HCT116 (cell line): ENCODE measurements at regions not wholly inside any gene's neighbourhood (a gene's known extent, or its start where the extent isn't known, plus 50 kb on each side); places are given as distances from the start of the nearest gene placed in this dataset.

ENCODE experiments used
- ATAC-seq: fragments of 200-7000 bp; cut with Tn5 transposase; 2 replicates; pipeline ENCODE4 v1.9.1; 2020; ENCODE audit warnings: mild to moderate bottlenecking, moderate library complexity
- BruUV-seq: library from RNA; stranded (reverse); fragments of 400-500 nt; replicated peaks from 2 replicates; lab custom pipeline; 2021; lab: Mats Ljungman, UMichigan
- CTCF ChIA-PET: fragments of 300-600 bp; sonication (Branson Sonifier 250); formaldehyde crosslinking; loops from one replicate; lab custom pipeline; 2021; ENCODE audit warnings: antibody characterized with exemption; lab: Charles Lee
- POLR2A ChIA-PET: fragments of 300-600, 350-600 bp; sonication (Branson Sonifier 250); formaldehyde crosslinking; loops from one replicate; lab custom pipeline; 2021; ENCODE audit warnings: antibody characterized with exemption; lab: Charles Lee
- RAD21 ChIA-PET, 2 experiments: fragments of 300-600 bp; sonication (Branson Sonifier 250); formaldehyde crosslinking; loops; one replicate each; lab custom pipeline; 2023; ENCODE audit warnings: low total read pairs in 2 of 2; ENCODE audit not compliant: uncharacterized antibody in 2 of 2, unreplicated experiment in 2 of 2, low non-redundant PET in 1 of 2; lab: Charles Lee
- DNase-seq: peaks from one replicate; pipeline ENCODE4 v3.0.0-alpha.2; 2010; ENCODE audit warnings: low read depth, low spot score
- H2AFZ ChIP-seq: fragments of 200-600 bp; shearing (Covaris generic), sonication (generic); 2 replicates; pipeline ENCODE4 v1.6.1; 2017; ENCODE audit warnings: low read depth, mixed run types, mixed read lengths, antibody characterized with exemption, low read length; ENCODE audit not compliant: poor library complexity, severe bottlenecking
- H3K27ac ChIP-seq: 2 replicates; pipeline ENCODE4 v1.5.1; 2012; ENCODE audit warnings: low read depth, low read length
- H3K27me3 ChIP-seq: fragments of 200-600 bp; sonication (generic); 2 replicates; pipeline ENCODE4 v1.6.1; 2016; ENCODE audit warnings: mixed run types, low read length, mixed read lengths; ENCODE audit not compliant: insufficient read depth
- H3K36me3 ChIP-seq, 2 experiments: fragments of 200-500 bp in 1 of 2; fragments of 200-600 bp in 1 of 2; sonication (Bioruptor generic) in 1 of 2; sonication (generic) in 1 of 2; 2 replicates each; pipeline versions ENCODE4 v1.5.1 to v1.6.1; 2014 to 2016; ENCODE audit warnings: low read length in 2 of 2, inconsistent platforms in 1 of 2, mixed read lengths in 1 of 2, mixed run types in 1 of 2; ENCODE audit not compliant: insufficient read depth in 2 of 2, control insufficient read depth in 1 of 2
- H3K4me1 ChIP-seq, 2 experiments: fragments of 200-600 bp in 1 of 2; sonication (generic) in 1 of 2; 2 replicates each; pipeline versions ENCODE4 v1.5.1 to v1.6.1; 2012 to 2017; ENCODE audit warnings: low read length in 2 of 2, inconsistent platforms in 1 of 2, mild to moderate bottlenecking in 1 of 2, mixed read lengths in 1 of 2, mixed run types in 1 of 2, moderate library complexity in 1 of 2; ENCODE audit not compliant: insufficient read depth in 2 of 2, control insufficient read depth in 1 of 2
- H3K4me2 ChIP-seq: fragments of 200-600 bp; sonication (generic); 2 replicates; pipeline ENCODE4 v1.6.1; 2017; ENCODE audit warnings: mixed run types, low read length, mixed read lengths
- H3K4me3 ChIP-seq, 2 experiments: fragments of 200-600 bp in 1 of 2; sonication (generic) in 1 of 2; replicated peaks in 1 of 2; 2 replicates each; pipeline ENCODE4 v1.5.1; 2011 to 2016; ENCODE audit warnings: low read length in 2 of 2, control low read depth in 1 of 2, low read depth in 1 of 2, mild to moderate bottlenecking in 1 of 2, mixed read lengths in 1 of 2, mixed run types in 1 of 2
- H3K79me2 ChIP-seq: fragments of 200-600 bp; sonication (generic); 2 replicates; pipeline ENCODE4 v1.6.1; 2017; ENCODE audit warnings: mild to moderate bottlenecking, mixed run types, low read length, moderate library complexity, mixed read lengths; ENCODE audit not compliant: insufficient read depth
- H3K9ac ChIP-seq: fragments of 200-600 bp; sonication (generic); 2 replicates; pipeline ENCODE4 v1.6.1; 2016; ENCODE audit warnings: low read length, mixed read lengths
- H3K9me2 ChIP-seq: fragments of 200-600 bp; sonication (generic), shearing (Covaris generic); 2 replicates; pipeline ENCODE4 v1.6.1; 2017; ENCODE audit warnings: mixed run types, mild to moderate bottlenecking, moderate library complexity; ENCODE audit not compliant: insufficient read depth
- H3K9me3 ChIP-seq, 2 experiments: fragments of 200-500 bp in 1 of 2; fragments of 200-600 bp in 1 of 2; sonication (Bioruptor generic) in 1 of 2; sonication (generic) in 1 of 2; 2 replicates each; pipeline ENCODE4 v1.6.1; 2014 to 2017; ENCODE audit warnings: low read length in 2 of 2, mixed read lengths in 2 of 2, inconsistent platforms in 1 of 2, low read depth in 1 of 2, mild to moderate bottlenecking in 1 of 2, mixed run types in 1 of 2, moderate library complexity in 1 of 2; ENCODE audit not compliant: control insufficient read depth in 1 of 2, insufficient read depth in 1 of 2
- H4K20me1 ChIP-seq: fragments of 200-600 bp; sonication (generic), shearing (Covaris generic); 2 replicates; pipeline ENCODE4 v1.6.1; 2017; ENCODE audit warnings: mixed run types, mild to moderate bottlenecking, moderate library complexity; ENCODE audit not compliant: insufficient read depth
- ATF3 ChIP-seq: IDR thresholded peaks from 2 replicates; pipeline ENCODE4 v1.6.1; 2012
- CBX3 ChIP-seq: IDR thresholded peaks from 2 replicates; pipeline ENCODE4 v1.6.1; 2012; ENCODE audit warnings: low read depth
- EGR1 ChIP-seq: IDR thresholded peaks from 2 replicates; pipeline ENCODE4 v1.6.1; 2012; ENCODE audit warnings: low read depth
- ELF1 ChIP-seq: IDR thresholded peaks from 2 replicates; pipeline ENCODE4 v1.6.1; 2012; ENCODE audit warnings: low read depth, borderline replicate concordance
- EZH2 ChIP-seq: fragments of 200-600 bp; sonication (generic); IDR thresholded peaks from 2 replicates; pipeline ENCODE4 v1.6.1; 2017; ENCODE audit warnings: antibody characterized with exemption, mixed run types
- EZH2phosphoT487 ChIP-seq: fragments of 200-600 bp; IDR thresholded peaks from 2 replicates; pipeline ENCODE4 v1.6.1; 2018; ENCODE audit warnings: antibody characterized with exemption, borderline replicate concordance
- FOSL1 ChIP-seq: IDR thresholded peaks from 2 replicates; pipeline ENCODE4 v1.6.1; 2012; ENCODE audit warnings: low read depth
- JUND ChIP-seq: IDR thresholded peaks from 2 replicates; pipeline ENCODE4 v1.6.1; 2012
- MAX ChIP-seq: IDR thresholded peaks from 2 replicates; pipeline ENCODE4 v1.6.1; 2012
- POLR2A ChIP-seq: IDR thresholded peaks from 2 replicates; pipeline ENCODE4 v1.7.0; 2011; ENCODE audit warnings: borderline replicate concordance; ENCODE audit not compliant: insufficient read depth, insufficient read length; ENCODE audit errors: extremely low read depth
- POLR2AphosphoS5 ChIP-seq: IDR thresholded peaks from 2 replicates; pipeline ENCODE4 v1.6.1; 2011; ENCODE audit warnings: mild to moderate bottlenecking, low read depth, low read length, moderate library complexity
- REST ChIP-seq: IDR thresholded peaks from 2 replicates; pipeline ENCODE4 v1.6.1; 2012; ENCODE audit warnings: low read depth
- SIN3A ChIP-seq: IDR thresholded peaks from 2 replicates; pipeline ENCODE4 v1.6.1; 2012; ENCODE audit warnings: low read depth
- SP1 ChIP-seq: IDR thresholded peaks from 2 replicates; pipeline ENCODE4 v1.6.1; 2012; ENCODE audit warnings: low read depth
- SRF ChIP-seq: IDR thresholded peaks from 2 replicates; pipeline ENCODE4 v1.6.1; 2012; ENCODE audit warnings: low read depth
- TCF7L2 ChIP-seq: IDR thresholded peaks from 2 replicates; pipeline ENCODE4 v1.7.0; 2011; ENCODE audit warnings: borderline replicate concordance, inconsistent platforms; ENCODE audit not compliant: insufficient read depth, insufficient read length; ENCODE audit errors: extremely low read depth
- YY1 ChIP-seq: IDR thresholded peaks from 2 replicates; pipeline ENCODE4 v1.6.1; 2011; ENCODE audit warnings: low read length, low read depth, moderate library complexity, mild to moderate bottlenecking; ENCODE audit not compliant: insufficient replicate concordance; ENCODE audit errors: extremely low read depth
- ZBTB33 ChIP-seq: IDR thresholded peaks from 2 replicates; pipeline ENCODE4 v1.6.1; 2011; ENCODE audit warnings: mild to moderate bottlenecking, low read length, moderate library complexity; ENCODE audit not compliant: insufficient replicate concordance; ENCODE audit errors: extremely low read depth
- intact Hi-C: fragments of 100-400 bp; cut with micrococcal nuclease; formaldehyde crosslinking; loops from 2 replicates; pipeline ENCODE4 v1.10.0; 2022

- Histone ChIP-seq H2AFZ (no peak overlapping the region), H3K79me2 (no peaks in the 10 kb centered on the region), H3K4me3 (no peak overlapping the region), H3K9ac (no peak overlapping the region), H3K4me1 (no peaks in the 10 kb centered on the region), H3K4me2 (no peak overlapping the region), H3K9me3 (peaks cover 4 to 22% of the 10 kb centered on the region in 2 experiments; a peak in 2 of 4 replicates), H3K9me2 (no peaks in the 10 kb centered on the region), H3K27ac (no peak overlapping the region), H4K20me1 (no peaks in the 10 kb centered on the region), H3K36me3 (no peaks in the 10 kb centered on the region), H3K27me3 (no peaks in the 10 kb centered on the region)
- ChIA-PET POLR2A (no interaction called here), CTCF (no interaction called here), RAD21 (no interaction called here)
- TF ChIP-seq SP1 (no peak), POLR2A (no peak), ATF3 (no peak), CBX3 (no peak), EZH2 (no peak), MAX (no peak), POLR2AphosphoS5 (no peak), SRF (no peak), SIN3A (no peak), ELF1 (no peak), FOSL1 (no peak), YY1 (no peak)
- intact Hi-C loops, result no loop called here
- ATAC-seq (no peak), DNase-seq (no peak)
- BruUV-seq, result no TSS peak
Measured at GRCh38 chr10:55203874-55204273, 402.8 kb upstream of the PCDH15 start.

GRCh38 chr10:55203319-55203718, 402.3 kb upstream of the PCDH15 start:
- BruUV-seq, result no TSS peak
- CTCF ChIA-PET, result no interaction called here
- no peak for TF ChIP-seq TCF7L2
- no peak for TF ChIP-seq SRF
- no peak for TF ChIP-seq EGR1
- TF ChIP-seq EZH2phosphoT487, result no peak
- TF ChIP-seq REST, result no peak
- no peak for TF ChIP-seq JUND
- no peak for TF ChIP-seq ZBTB33
- TF ChIP-seq EZH2, result no peak

More at GRCh38 chr10:55203319-55203718, 402.3 kb upstream of the PCDH15 start:
- Histone ChIP-seq H3K9me2 (no peaks in the 10 kb centered on the region), H3K36me3 (no peaks in the 10 kb centered on the region), H3K79me2 (no peaks in the 10 kb centered on the region), H3K9ac (no peak overlapping the region), H2AFZ (no peak overlapping the region), H3K4me1 (no peaks in the 10 kb centered on the region), H4K20me1 (no peaks in the 10 kb centered on the region), H3K9me3 (peaks cover 6 to 22% of the 10 kb centered on the region in 2 experiments; a peak in 2 of 4 replicates), H3K27me3 (no peaks in the 10 kb centered on the region), H3K27ac (no peak overlapping the region), H3K4me2 (no peak overlapping the region), H3K4me3 (no peak overlapping the region)
- ChIA-PET POLR2A (no interaction called here), RAD21 (no interaction called here)
- no peak for DNase-seq
- intact Hi-C loops, result no loop called here
- ATAC-seq, result no peak
